CD4-positive, CD25-positive, alpha-beta regulatory T cell (primary cell): ENCODE measurements at regions not wholly inside any gene's neighbourhood (a gene's known extent, or its start where the extent isn't known, plus 50 kb on each side); places are given as distances from the start of the nearest gene placed in this dataset.

Experiments
- ATAC-seq, 2 donors: fragments of 150-1000 bp; cut with Tn5 transposase; one replicate each; pipeline ENCODE4 v1.10.0; 2021; ENCODE audit warnings: low read depth in 2 of 2, moderate number of reproducible peaks in 2 of 2, moderate library complexity in 1 of 2
- DNase-seq, 3 donors: peaks; one replicate each; pipeline versions ENCODE4 v3.0.0 to v3.0.0-alpha.2; 2012 to 2022; ENCODE audit warnings: mixed read lengths in 1 of 3
- H3K27ac ChIP-seq: one replicate; pipeline ENCODE4 v1.7.0; 2013; ENCODE audit warnings: mild to moderate bottlenecking, low read length; ENCODE audit not compliant: insufficient read depth, poor library complexity, severe bottlenecking
- H3K27me3 ChIP-seq: one replicate; pipeline ENCODE4 v1.7.0; 2013; ENCODE audit warnings: low read length; ENCODE audit not compliant: control insufficient read depth, insufficient read depth
- H3K36me3 ChIP-seq: one replicate; pipeline ENCODE4 v1.7.0; 2013; ENCODE audit warnings: mild to moderate bottlenecking, low read length, moderate library complexity; ENCODE audit not compliant: control insufficient read depth, insufficient read depth
- H3K4me1 ChIP-seq: 2 replicates; pipeline ENCODE4 v1.7.0; 2013; ENCODE audit warnings: mild to moderate bottlenecking, low read length; ENCODE audit not compliant: insufficient read depth, control insufficient read depth, poor library complexity, severe bottlenecking
- H3K4me3 ChIP-seq: one replicate; pipeline ENCODE4 v1.7.0; 2013; ENCODE audit warnings: low read depth, mild to moderate bottlenecking, low read length, moderate library complexity
- H3K9me3 ChIP-seq, 2 experiments: 1 replicate in 1 of 2; 2 replicates in 1 of 2; pipeline ENCODE4 v1.7.0; 2013; ENCODE audit warnings: low read length in 2 of 2, mild to moderate bottlenecking in 1 of 2, moderate library complexity in 1 of 2; ENCODE audit not compliant: control insufficient read depth in 2 of 2
- H3K27ac Mint-ChIP-seq, 3 donors: one replicate each; pipeline ENCODE4 v1.8.0; 2020 to 2022; ENCODE audit warnings: mild to moderate bottlenecking in 3 of 3, mixed read lengths in 3 of 3, moderate library complexity in 2 of 3
- H3K27me3 Mint-ChIP-seq: one replicate; pipeline ENCODE4 v1.8.0; 2022; ENCODE audit warnings: mild to moderate bottlenecking, mixed read lengths
- H3K36me3 Mint-ChIP-seq: one replicate; pipeline ENCODE4 v1.8.0; 2020; ENCODE audit warnings: mixed read lengths
- H3K4me1 Mint-ChIP-seq, 4 donors: one replicate each; pipeline ENCODE4 v1.8.0; 2020 to 2022; ENCODE audit warnings: mixed read lengths in 4 of 4, mild to moderate bottlenecking in 1 of 4
- H3K4me3 Mint-ChIP-seq, 4 donors: one replicate each; pipeline ENCODE4 v1.8.0; 2020 to 2022; ENCODE audit warnings: mild to moderate bottlenecking in 4 of 4, mixed read lengths in 4 of 4, moderate library complexity in 3 of 4
- H3K9me3 Mint-ChIP-seq, 7 donors: one replicate each; pipeline ENCODE4 v1.8.0; 2020 to 2022; ENCODE audit warnings: mixed read lengths in 7 of 7, mild to moderate bottlenecking in 3 of 7, moderate library complexity in 2 of 7

GRCh38 chr15:26374806-26375205 is 398.1 kb downstream of the GABRB3 start:
- Mint-ChIP-seq H3K9me3 (peaks cover 4 to 44% (median 14%) of the 10 kb centered on the region in 7 donors), H3K36me3 (no peaks in the 10 kb centered on the region), H3K27me3 (no peaks in the 10 kb centered on the region), H3K4me1 (no peaks in the 10 kb centered on the region), H3K4me3 (no peak overlapping the region), H3K27ac (no peak overlapping the region)
- peaks cover 10 to 18% of the 10 kb centered on the region in 2 experiments for H3K9me3 ChIP-seq
- no peaks in the 10 kb centered on the region for H3K27me3 ChIP-seq
- ATAC-seq (no peak), DNase-seq (no peak)
- H3K36me3 ChIP-seq: no peaks in the 10 kb centered on the region
- H3K27ac ChIP-seq: no peak overlapping the region
- no peak overlapping the region for H3K4me3 ChIP-seq
- H3K4me1 ChIP-seq: no peaks in the 10 kb centered on the region

DNA sequence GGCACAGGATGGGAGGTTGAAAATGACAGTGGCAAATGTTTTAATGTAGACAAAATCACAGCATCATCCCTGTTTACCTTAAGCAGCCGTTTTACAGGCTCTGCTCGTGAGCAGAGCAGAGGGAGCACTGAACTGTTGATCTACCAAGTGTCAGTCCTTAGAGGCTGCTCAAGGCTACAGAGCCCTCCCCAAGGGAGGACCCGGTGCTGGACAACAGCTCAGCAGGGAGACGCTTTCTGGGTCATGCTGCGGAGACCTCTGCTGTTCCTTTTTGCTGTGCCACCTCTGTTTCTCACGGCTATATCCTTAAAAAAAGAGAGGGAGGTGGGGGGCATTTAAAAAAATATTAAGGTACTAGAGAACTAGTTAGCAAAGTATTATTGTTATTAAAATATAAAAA is 400.2 kb downstream of the GABRB3 start:
- H3K27me3 Mint-ChIP-seq: no peaks in the 10 kb centered on the region
- Histone ChIP-seq H3K27me3 (no peaks in the 10 kb centered on the region), H3K4me1 (no peaks in the 10 kb centered on the region), H3K27ac (no peak overlapping the region), H3K36me3 (no peaks in the 10 kb centered on the region), H3K9me3 (peaks cover 10 to 18% of the 10 kb centered on the region in 2 experiments), H3K4me3 (no peak overlapping the region)
- no peak for DNase-seq
- H3K9me3 Mint-ChIP-seq: peaks cover 1 to 26% (median 18%) of the 10 kb centered on the region in 7 donors
- H3K36me3 Mint-ChIP-seq: no peaks in the 10 kb centered on the region
- no peak overlapping the region for H3K27ac Mint-ChIP-seq
- no peak for ATAC-seq
- no peaks in the 10 kb centered on the region for H3K4me1 Mint-ChIP-seq
- no peak overlapping the region for H3K4me3 Mint-ChIP-seq

DNA sequence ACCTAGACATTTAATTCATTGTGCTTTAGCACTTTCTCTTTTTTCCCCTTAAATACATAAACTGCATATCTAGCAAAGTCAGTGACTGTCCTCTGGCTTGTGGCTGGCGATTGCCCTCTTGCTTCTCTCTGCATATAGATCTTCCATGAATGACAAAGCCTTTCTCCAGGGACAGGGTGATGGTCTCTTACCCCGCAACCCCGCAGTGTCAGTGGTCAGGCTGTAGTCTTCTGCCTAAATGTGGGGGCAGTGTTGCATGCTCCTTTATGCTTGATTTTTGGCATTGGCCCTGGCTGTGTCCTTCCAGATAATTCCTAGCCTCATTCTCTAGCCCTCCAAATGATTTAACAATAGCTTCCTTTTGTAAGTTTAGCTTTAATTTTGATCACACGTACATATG is 407.8 kb downstream of the GABRB3 start:
- Mint-ChIP-seq H3K36me3 (no peaks in the 10 kb centered on the region), H3K9me3 (peaks cover 2 to 16% (median 10%) of the 10 kb centered on the region in 7 donors), H3K27ac (no peak overlapping the region), H3K4me1 (no peaks in the 10 kb centered on the region), H3K27me3 (no peaks in the 10 kb centered on the region), H3K4me3 (no peak overlapping the region)
- no peak for DNase-seq
- Histone ChIP-seq H3K9me3 (peaks cover 0 to 4% of the 10 kb centered on the region in 2 experiments), H3K4me1 (no peaks in the 10 kb centered on the region), H3K4me3 (no peak overlapping the region), H3K27ac (no peak overlapping the region), H3K36me3 (no peaks in the 10 kb centered on the region), H3K27me3 (no peaks in the 10 kb centered on the region)
- ATAC-seq: no peak

GRCh38 chr15:26359855-26360254 is 413.0 kb downstream of the GABRB3 start:
- no peak overlapping the region for H3K27ac Mint-ChIP-seq
- Histone ChIP-seq H3K36me3 (no peaks in the 10 kb centered on the region), H3K4me1 (no peaks in the 10 kb centered on the region), H3K27ac (no peak overlapping the region), H3K9me3 (peaks cover 0 to 4% of the 10 kb centered on the region in 2 experiments), H3K27me3 (no peaks in the 10 kb centered on the region), H3K4me3 (no peak overlapping the region)
- no peak for DNase-seq
- no peaks in the 10 kb centered on the region for H3K4me1 Mint-ChIP-seq
- no peaks in the 10 kb centered on the region for H3K27me3 Mint-ChIP-seq
- no peak for ATAC-seq
- peaks cover 2 to 20% (median 10%) of the 10 kb centered on the region in 7 donors for H3K9me3 Mint-ChIP-seq
- H3K36me3 Mint-ChIP-seq: no peaks in the 10 kb centered on the region
- H3K4me3 Mint-ChIP-seq: no peak overlapping the region

- Histone ChIP-seq H3K4me3 (no peak overlapping the region), H3K36me3 (no peaks in the 10 kb centered on the region), H3K9me3 (peaks cover 0 to 4% of the 10 kb centered on the region in 2 experiments), H3K4me1 (no peaks in the 10 kb centered on the region), H3K27ac (no peak overlapping the region), H3K27me3 (no peaks in the 10 kb centered on the region)
- Mint-ChIP-seq H3K27ac (no peak overlapping the region), H3K27me3 (no peaks in the 10 kb centered on the region), H3K4me1 (no peaks in the 10 kb centered on the region), H3K36me3 (no peaks in the 10 kb centered on the region), H3K4me3 (no peak overlapping the region), H3K9me3 (peaks cover 2 to 19% (median 7%) of the 10 kb centered on the region in 7 donors)
- DNase-seq (no peak), ATAC-seq (no peak)
Measured at GRCh38 chr15:26358708-26359107, 414.2 kb downstream of the GABRB3 start.

GRCh38 chr15:26357653-26358052 is 415.2 kb downstream of the GABRB3 start:
- no peaks in the 10 kb centered on the region for H3K36me3 ChIP-seq
- Mint-ChIP-seq H3K36me3 (no peaks in the 10 kb centered on the region), H3K27me3 (no peaks in the 10 kb centered on the region), H3K4me1 (no peaks in the 10 kb centered on the region), H3K27ac (no peak overlapping the region), H3K4me3 (no peak overlapping the region), H3K9me3 (peaks cover 0 to 20% (median 6%) of the 10 kb centered on the region in 7 donors)
- H3K9me3 ChIP-seq: peaks cover 0 to 4% of the 10 kb centered on the region in 2 experiments
- H3K27me3 ChIP-seq: no peaks in the 10 kb centered on the region
- no peaks in the 10 kb centered on the region for H3K4me1 ChIP-seq
- no peak overlapping the region for H3K4me3 ChIP-seq
- ATAC-seq: no peak
- DNase-seq: no peak
- no peak overlapping the region for H3K27ac ChIP-seq

GRCh38 chr15:26355472-26356074 is 417.3 kb downstream of the GABRB3 start:
- Mint-ChIP-seq H3K27ac (no peak overlapping the region), H3K9me3 (peaks cover 0 to 17% (median 2%) of the 10 kb centered on the region in 7 donors), H3K36me3 (no peaks in the 10 kb centered on the region), H3K27me3 (no peaks in the 10 kb centered on the region), H3K4me1 (no peaks in the 10 kb centered on the region), H3K4me3 (no peak overlapping the region)
- Histone ChIP-seq H3K4me3 (no peak overlapping the region), H3K36me3 (no peaks in the 10 kb centered on the region), H3K27me3 (no peaks in the 10 kb centered on the region), H3K9me3 (peaks cover 0 to 3% of the 10 kb centered on the region in 2 experiments), H3K4me1 (no peaks in the 10 kb centered on the region), H3K27ac (no peak overlapping the region)
- ATAC-seq (no peak), DNase-seq (no peak)

DNA sequence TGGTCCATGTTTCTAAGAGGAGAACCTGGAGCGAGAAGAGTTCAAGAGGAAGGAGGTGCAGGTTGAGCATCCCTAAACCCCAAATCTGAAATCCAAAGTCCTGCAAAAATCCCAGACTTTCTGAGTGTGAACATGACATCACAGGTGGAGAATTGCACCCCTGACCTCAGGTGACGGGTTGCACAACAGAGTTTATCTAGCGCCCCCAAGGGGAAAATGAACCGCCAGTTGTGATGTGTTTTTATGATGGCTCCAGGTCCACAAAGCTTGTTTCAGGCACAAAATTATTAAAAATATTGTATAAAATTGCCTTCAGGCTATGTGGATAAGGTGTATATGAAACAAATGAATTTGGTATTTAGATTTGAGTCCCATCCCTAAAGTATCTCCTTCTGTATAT is 420.0 kb downstream of the GABRB3 start:
- Histone ChIP-seq H3K9me3 (peaks cover 0 to 3% of the 10 kb centered on the region in 2 experiments), H3K36me3 (no peaks in the 10 kb centered on the region), H3K27me3 (no peaks in the 10 kb centered on the region), H3K4me3 (no peak overlapping the region), H3K27ac (no peak overlapping the region), H3K4me1 (no peaks in the 10 kb centered on the region)
- DNase-seq (no peak), ATAC-seq (no peak)
- Mint-ChIP-seq H3K27ac (no peak overlapping the region), H3K27me3 (no peaks in the 10 kb centered on the region), H3K36me3 (no peaks in the 10 kb centered on the region), H3K9me3 (peaks cover 1 to 11% (median 6%) of the 10 kb centered on the region in 7 donors), H3K4me1 (no peaks in the 10 kb centered on the region), H3K4me3 (no peak overlapping the region)
